Panc1 (cell line): ENCODE measurements at regions not wholly inside any gene's neighbourhood (a gene's known extent, or its start where the extent isn't known, plus 50 kb on each side); places are given as distances from the start of the nearest gene placed in this dataset.

Experiments
- ATAC-seq: fragments of 200-7000 bp; cut with Tn5 transposase; 2 replicates; pipeline ENCODE4 v1.9.1; 2020; ENCODE audit warnings: mild to moderate bottlenecking, moderate library complexity
- BruUV-seq: library from RNA; stranded (reverse); fragments of 400-500 nt; replicated peaks from 2 replicates; lab custom pipeline; 2021; lab: Mats Ljungman, UMichigan
- CTCF ChIA-PET: fragments of 300-600 bp; sonication (Branson Sonifier 250); formaldehyde crosslinking; loops from one replicate; lab custom pipeline; 2022; ENCODE audit warnings: antibody characterized with exemption; lab: Charles Lee
- POLR2A ChIA-PET: fragments of 300-600 bp; sonication (Branson Sonifier 250); formaldehyde crosslinking; loops from one replicate; lab custom pipeline; 2022; ENCODE audit warnings: antibody characterized with exemption; lab: Charles Lee
- DNase-seq: peaks from one replicate; pipeline ENCODE4 v3.0.0-alpha.2; 2010; ENCODE audit warnings: low read depth, low spot score
- H3K27ac ChIP-seq: 2 replicates; pipeline ENCODE4 v1.5.1; 2011; ENCODE audit warnings: mild to moderate bottlenecking, low read length, inconsistent platforms
- H3K27me3 ChIP-seq: fragments of 200-500 bp; sonication (Bioruptor generic); 2 replicates; pipeline ENCODE4 v1.6.0; 2014; ENCODE audit warnings: low read length, inconsistent platforms; ENCODE audit not compliant: control insufficient read depth, insufficient read depth
- H3K36me3 ChIP-seq: fragments of 200-500 bp; sonication (Bioruptor generic); 2 replicates; pipeline ENCODE4 v1.5.1; 2014; ENCODE audit warnings: inconsistent platforms, mild to moderate bottlenecking, low read length, moderate library complexity; ENCODE audit not compliant: control insufficient read depth, insufficient read depth
- H3K4me1 ChIP-seq: 2 replicates; pipeline ENCODE4 v1.5.1; 2011; ENCODE audit warnings: inconsistent platforms, mild to moderate bottlenecking, low read length, moderate library complexity; ENCODE audit not compliant: control insufficient read depth, insufficient read depth
- H3K4me3 ChIP-seq, 2 experiments: 2 replicates each; pipeline ENCODE4 v1.5.1; 2011 to 2012; ENCODE audit warnings: low read depth in 2 of 2, low read length in 2 of 2, mild to moderate bottlenecking in 2 of 2, inconsistent platforms in 1 of 2, moderate library complexity in 1 of 2
- H3K9me3 ChIP-seq: fragments of 200-500 bp; sonication (Bioruptor generic); 2 replicates; pipeline ENCODE4 v1.5.1; 2014; ENCODE audit warnings: low read depth, mild to moderate bottlenecking, inconsistent platforms, low read length, moderate library complexity; ENCODE audit not compliant: control insufficient read depth, insufficient read depth
- POLR2AphosphoS5 ChIP-seq: IDR thresholded peaks from 2 replicates; pipeline ENCODE4 v1.6.1; 2012; ENCODE audit warnings: mild to moderate bottlenecking, low read depth, low read length, moderate library complexity
- SIN3A ChIP-seq: IDR thresholded peaks from 2 replicates; pipeline ENCODE4 v1.6.1; 2012; ENCODE audit warnings: low read depth, mild to moderate bottlenecking, low read length, moderate library complexity, borderline replicate concordance; ENCODE audit not compliant: insufficient read depth
- TCF7L2 ChIP-seq: IDR thresholded peaks from 2 replicates; pipeline ENCODE4 v1.6.1; 2011; ENCODE audit warnings: mild to moderate bottlenecking, low read depth, low read length, inconsistent platforms
- in situ Hi-C: cut with HindIII; loops from 2 replicates; pipeline ENCODE4 v1.10.0; 2016; ENCODE audit warnings: low sequenced_read_pairs, low pct_unique_long_range_greater_than_20kb
- intact Hi-C: fragments of 100-400 bp; cut with micrococcal nuclease; formaldehyde crosslinking; loops from one replicate; pipeline ENCODE4 v1.10.0; 2022; ENCODE audit not compliant: unreplicated experiment
- TF ChIP-seq, protein P1 (sequence below): fragments of 450-650 bp; IDR thresholded peaks from 2 replicates; pipeline ENCODE4 v1.5.1; 2017; ENCODE audit warnings: mild to moderate bottlenecking
- TF ChIP-seq, protein P2 (sequence below), 2 experiments: IDR thresholded peaks; 2 replicates each; pipeline ENCODE4 v1.6.1; 2011 to 2012; ENCODE audit warnings: low read depth in 2 of 2, control low read depth in 1 of 2, low read length in 1 of 2, mild to moderate bottlenecking in 1 of 2, moderate library complexity in 1 of 2; ENCODE audit not compliant: insufficient read depth in 1 of 2

DNA sequence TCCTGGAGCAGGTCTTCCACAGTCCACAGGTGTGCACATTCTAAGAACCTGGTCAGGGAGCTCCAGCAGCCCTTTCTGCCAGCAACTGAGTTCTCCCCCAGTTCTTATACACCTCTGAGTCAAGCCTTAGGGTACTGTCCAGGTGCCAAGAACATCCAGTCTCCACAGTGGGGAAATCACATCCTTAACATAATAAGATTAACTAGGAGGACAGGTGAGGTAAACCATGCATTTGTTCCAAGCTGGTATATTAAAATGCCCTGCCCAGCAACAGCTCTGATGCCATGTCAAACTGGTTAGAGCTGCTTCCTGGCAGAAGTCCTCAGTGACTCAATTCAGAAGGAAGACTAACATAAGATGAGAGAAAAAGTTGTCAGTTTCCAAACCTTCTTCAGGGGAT, 303.9 kb upstream of the SGK1 start:
- intact Hi-C loops = no loop called here
- ChIA-PET CTCF (no interaction called here), POLR2A (interaction anchor here (0.6 kb wide), 1 partner anchor 81 kb away, joined by 3 read pairs; no protein-coding TSS in a partner anchor)
- TF ChIP-seq TCF7L2 (no peak), POLR2AphosphoS5 (no peak), SIN3A (no peak)
- TF ChIP-seq, protein P1, sequence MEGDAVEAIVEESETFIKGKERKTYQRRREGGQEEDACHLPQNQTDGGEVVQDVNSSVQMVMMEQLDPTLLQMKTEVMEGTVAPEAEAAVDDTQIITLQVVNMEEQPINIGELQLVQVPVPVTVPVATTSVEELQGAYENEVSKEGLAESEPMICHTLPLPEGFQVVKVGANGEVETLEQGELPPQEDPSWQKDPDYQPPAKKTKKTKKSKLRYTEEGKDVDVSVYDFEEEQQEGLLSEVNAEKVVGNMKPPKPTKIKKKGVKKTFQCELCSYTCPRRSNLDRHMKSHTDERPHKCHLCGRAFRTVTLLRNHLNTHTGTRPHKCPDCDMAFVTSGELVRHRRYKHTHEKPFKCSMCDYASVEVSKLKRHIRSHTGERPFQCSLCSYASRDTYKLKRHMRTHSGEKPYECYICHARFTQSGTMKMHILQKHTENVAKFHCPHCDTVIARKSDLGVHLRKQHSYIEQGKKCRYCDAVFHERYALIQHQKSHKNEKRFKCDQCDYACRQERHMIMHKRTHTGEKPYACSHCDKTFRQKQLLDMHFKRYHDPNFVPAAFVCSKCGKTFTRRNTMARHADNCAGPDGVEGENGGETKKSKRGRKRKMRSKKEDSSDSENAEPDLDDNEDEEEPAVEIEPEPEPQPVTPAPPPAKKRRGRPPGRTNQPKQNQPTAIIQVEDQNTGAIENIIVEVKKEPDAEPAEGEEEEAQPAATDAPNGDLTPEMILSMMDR = no peak
- TF ChIP-seq, protein P2, sequence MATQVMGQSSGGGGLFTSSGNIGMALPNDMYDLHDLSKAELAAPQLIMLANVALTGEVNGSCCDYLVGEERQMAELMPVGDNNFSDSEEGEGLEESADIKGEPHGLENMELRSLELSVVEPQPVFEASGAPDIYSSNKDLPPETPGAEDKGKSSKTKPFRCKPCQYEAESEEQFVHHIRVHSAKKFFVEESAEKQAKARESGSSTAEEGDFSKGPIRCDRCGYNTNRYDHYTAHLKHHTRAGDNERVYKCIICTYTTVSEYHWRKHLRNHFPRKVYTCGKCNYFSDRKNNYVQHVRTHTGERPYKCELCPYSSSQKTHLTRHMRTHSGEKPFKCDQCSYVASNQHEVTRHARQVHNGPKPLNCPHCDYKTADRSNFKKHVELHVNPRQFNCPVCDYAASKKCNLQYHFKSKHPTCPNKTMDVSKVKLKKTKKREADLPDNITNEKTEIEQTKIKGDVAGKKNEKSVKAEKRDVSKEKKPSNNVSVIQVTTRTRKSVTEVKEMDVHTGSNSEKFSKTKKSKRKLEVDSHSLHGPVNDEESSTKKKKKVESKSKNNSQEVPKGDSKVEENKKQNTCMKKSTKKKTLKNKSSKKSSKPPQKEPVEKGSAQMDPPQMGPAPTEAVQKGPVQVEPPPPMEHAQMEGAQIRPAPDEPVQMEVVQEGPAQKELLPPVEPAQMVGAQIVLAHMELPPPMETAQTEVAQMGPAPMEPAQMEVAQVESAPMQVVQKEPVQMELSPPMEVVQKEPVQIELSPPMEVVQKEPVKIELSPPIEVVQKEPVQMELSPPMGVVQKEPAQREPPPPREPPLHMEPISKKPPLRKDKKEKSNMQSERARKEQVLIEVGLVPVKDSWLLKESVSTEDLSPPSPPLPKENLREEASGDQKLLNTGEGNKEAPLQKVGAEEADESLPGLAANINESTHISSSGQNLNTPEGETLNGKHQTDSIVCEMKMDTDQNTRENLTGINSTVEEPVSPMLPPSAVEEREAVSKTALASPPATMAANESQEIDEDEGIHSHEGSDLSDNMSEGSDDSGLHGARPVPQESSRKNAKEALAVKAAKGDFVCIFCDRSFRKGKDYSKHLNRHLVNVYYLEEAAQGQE (IDR thresholded peaks at IDR 0.05; ENCODE audit: insufficient read depth in 1 of 2, low read depth in 2 of 2, low read length in 1 of 2) = no peak
- in situ Hi-C loops = no loop called here
- ATAC-seq (no peak), DNase-seq (no peak)
- Histone ChIP-seq H3K4me3 (no peak overlapping the region), H3K27me3 (no peaks in the 10 kb centered on the region), H3K4me1 (no peaks in the 10 kb centered on the region), H3K36me3 (no peaks in the 10 kb centered on the region), H3K27ac (no peak overlapping the region), H3K9me3 (no peaks in the 10 kb centered on the region)
- no TSS peak for BruUV-seq

DNA sequence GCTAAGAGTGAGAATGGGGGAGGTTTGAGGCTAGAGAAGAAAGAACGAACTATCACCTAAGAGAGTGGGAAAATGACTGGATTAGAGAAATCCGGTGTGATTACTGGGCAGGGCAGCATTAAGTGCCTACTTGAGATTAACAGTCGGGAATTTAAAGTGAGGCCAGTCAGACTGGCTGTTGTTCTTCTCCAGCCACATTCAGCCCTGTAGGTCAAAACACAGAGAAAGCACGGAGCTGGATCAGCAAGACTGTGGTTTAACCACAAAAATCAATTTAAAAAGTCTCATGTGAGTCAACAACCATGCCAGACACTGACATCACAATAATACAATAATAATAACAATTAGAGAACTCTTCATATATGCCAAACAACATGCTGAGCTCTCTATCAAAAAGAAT, 301.9 kb upstream of the SGK1 start:
- Histone ChIP-seq H3K27me3 (no peaks in the 10 kb centered on the region), H3K36me3 (no peaks in the 10 kb centered on the region), H3K4me3 (no peak overlapping the region), H3K9me3 (no peaks in the 10 kb centered on the region), H3K4me1 (no peaks in the 10 kb centered on the region), H3K27ac (no peak overlapping the region)
- ChIA-PET POLR2A (no interaction called here), CTCF (no interaction called here)
- no TSS peak for BruUV-seq
- ATAC-seq (no peak), DNase-seq (no peak)
- intact Hi-C loops = no loop called here
- TF ChIP-seq POLR2AphosphoS5 = no peak
- TF ChIP-seq, protein P2 (IDR thresholded peaks at IDR 0.05; ENCODE audit: insufficient read depth in 1 of 2, low read depth in 2 of 2, low read length in 1 of 2) = no peak
- TF ChIP-seq TCF7L2 = no peak
- no peak for TF ChIP-seq SIN3A
- TF ChIP-seq, protein P1 = no peak
- in situ Hi-C loops = no loop called here
